Dedifferentiated amniotic fluid mesenchymal stem cell (primary cell): ENCODE measurements at regions not wholly inside any gene's neighbourhood (a gene's known extent, or its start where the extent isn't known, plus 50 kb on each side); places are given as distances from the start of the nearest gene placed in this dataset.

Experiments
- DNase-seq: peaks from one replicate; pipeline ENCODE4 v3.0.0-alpha.2; 2016; ENCODE audit errors: extremely low spot score

DNA sequence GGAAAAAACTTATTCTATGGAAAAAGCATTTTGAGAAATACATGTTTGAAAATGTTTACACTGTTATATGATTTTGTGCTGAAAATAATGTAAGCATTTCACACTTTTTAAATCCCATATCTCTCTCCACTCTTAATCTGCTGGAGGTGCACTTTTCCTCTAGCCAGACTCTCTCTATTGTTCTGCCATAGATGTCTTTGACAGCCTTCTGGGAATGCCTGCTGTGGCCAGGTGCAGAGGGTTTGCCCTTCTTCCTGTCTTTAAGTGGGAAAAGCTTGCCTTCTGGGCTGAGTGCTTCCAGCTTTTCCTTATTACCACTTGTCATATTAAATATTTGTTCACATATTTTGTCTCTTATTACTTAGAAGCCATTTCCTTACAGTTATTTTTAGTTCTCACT, 60.1 kb upstream of the PPM1H start:
- DNase-seq, result no peak

DNA sequence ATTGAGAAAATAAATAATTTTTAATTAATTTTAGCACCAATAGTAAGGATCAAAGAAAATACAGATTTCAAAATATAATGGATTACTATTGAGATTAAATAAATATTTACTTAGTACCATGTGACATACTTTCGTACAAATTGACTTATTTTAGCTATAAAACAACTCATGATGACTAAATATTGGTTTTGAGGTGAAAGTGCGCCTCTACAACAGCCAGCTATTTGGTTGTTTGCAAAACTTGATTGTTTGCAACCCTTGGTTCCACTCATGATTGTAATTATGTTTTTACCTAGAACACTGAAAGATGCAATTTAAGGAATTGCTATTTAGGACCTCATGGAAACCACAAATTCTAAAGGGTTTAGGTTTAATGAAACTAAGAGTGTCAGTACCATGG, 51.9 kb upstream of the PPM1H start:
- DNase-seq, result no peak
